ENCODE measurements at regions not wholly inside any gene's neighbourhood (a gene's known extent, or its start where the extent isn't known, plus 50 kb on each side); places are given as distances from the start of the nearest gene placed in this dataset.

DNA sequence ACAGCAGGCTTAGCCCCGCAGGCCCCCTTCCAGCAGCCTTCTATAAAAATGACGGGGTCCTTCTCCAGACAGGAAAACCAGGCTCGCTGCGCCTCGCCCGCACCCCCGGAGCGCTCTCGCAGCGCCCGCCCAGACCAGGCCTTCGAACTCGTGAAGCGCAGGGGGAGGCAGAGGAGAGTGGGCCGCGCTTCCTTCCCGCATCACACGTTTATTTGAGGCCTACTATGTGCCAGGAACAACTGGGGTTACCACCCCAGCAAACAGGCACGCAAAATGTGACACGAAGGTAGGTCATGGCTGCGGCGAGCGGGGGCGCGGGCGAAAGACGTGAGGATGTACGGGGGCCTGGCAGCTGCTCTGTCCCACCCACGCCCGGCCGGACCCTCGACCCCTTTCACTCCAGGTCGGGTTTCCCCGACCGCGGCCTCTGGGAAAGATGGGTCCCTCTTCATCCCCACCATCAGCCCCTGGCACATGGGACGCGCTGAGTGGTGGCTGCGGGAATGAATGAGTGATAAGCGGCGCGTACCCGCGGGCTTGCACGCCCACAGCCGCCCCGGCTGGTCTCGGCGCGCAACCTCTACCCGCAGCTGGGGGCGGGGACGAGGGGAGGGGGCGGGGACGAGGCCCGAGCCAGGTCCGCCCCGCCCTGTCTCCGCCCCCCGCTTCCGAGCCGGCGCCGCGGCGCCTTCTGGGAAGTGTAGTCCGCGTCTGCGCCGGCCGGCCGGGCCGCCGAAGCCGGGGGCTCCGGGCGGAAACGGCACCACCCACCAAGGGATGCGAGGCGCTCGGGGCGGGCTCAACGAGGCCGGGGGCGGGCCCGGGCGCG lies 59.1 kb downstream of the ZNF467 start:
- H3K4me3 ChIP-seq (ENCODE audit: low read depth in 1 of 3, low read length in 3 of 3): peak overlapping the region; percentile 56 to 90 (median 60)
- 9% methylated on average over 88 of the region's 88 CpGs for WGBS
- peaks cover 0 to 11% (median 5%) of the 10 kb centered on the region in 4 donors for H3K4me1 ChIP-seq (ENCODE audit: control insufficient read depth in 4 of 4, insufficient read depth in 4 of 4, low read length in 3 of 4)
- no peaks in the 10 kb centered on the region for H3K36me3 ChIP-seq (ENCODE audit: control insufficient read depth in 4 of 4, insufficient read depth in 3 of 4, low read depth in 1 of 4, low read length in 3 of 4)
- peaks cover 0 to 11% (median 6%) of the 10 kb centered on the region in 4 donors for H3K9me3 ChIP-seq (ENCODE audit: control insufficient read depth in 4 of 4, low read length in 3 of 4)
- DNase-seq (ENCODE audit: low spot score): peak; percentile 91
- no peak overlapping the region for H3K27ac ChIP-seq (ENCODE audit: low read depth in 1 of 2, low read length in 2 of 2)
- no peak for TF ChIP-seq MAX (IDR thresholded peaks at IDR 0.05)
- H3K9ac ChIP-seq (ENCODE audit: low read depth in 1 of 2, low read length in 2 of 2): no peak overlapping the region
- H3K27me3 ChIP-seq (ENCODE audit: control insufficient read depth in 4 of 4, insufficient read depth in 4 of 4, low read length in 3 of 4): no peaks in the 10 kb centered on the region

DNA sequence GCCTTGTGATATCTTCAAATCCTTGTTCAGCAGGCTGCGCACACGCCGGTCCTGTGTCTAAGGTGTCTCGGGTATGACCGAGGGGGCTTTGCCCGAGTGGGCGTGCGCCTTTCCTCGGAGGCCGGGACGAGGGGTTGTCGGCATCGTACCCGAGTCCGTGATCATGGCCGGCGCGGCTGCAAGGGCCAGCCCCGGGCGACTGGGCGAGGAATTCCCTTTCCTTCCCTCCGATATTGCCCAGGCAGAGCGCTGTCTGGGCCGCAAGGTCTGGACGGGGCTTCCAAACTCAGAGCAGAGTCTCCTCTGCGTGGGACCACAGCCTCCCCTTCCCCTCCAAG lies 59.7 kb downstream of the ZNF467 start:
- Histone ChIP-seq H3K9ac (ENCODE audit: low read depth in 1 of 2, low read length in 2 of 2) (no peak overlapping the region), H3K9me3 (ENCODE audit: control insufficient read depth in 4 of 4, low read length in 3 of 4) (peaks cover 0 to 11% (median 6%) of the 10 kb centered on the region in 4 donors), H3K27ac (ENCODE audit: low read depth in 1 of 2, low read length in 2 of 2) (no peak overlapping the region), H3K4me1 (ENCODE audit: control insufficient read depth in 4 of 4, insufficient read depth in 4 of 4, low read length in 3 of 4) (peaks cover 0 to 11% (median 5%) of the 10 kb centered on the region in 4 donors), H3K4me3 (ENCODE audit: low read depth in 1 of 3, low read length in 3 of 3) (peak overlapping the region in 1 of 3 donors; percentile 90), H3K36me3 (ENCODE audit: control insufficient read depth in 4 of 4, insufficient read depth in 3 of 4, low read depth in 1 of 4, low read length in 3 of 4) (no peaks in the 10 kb centered on the region), H3K27me3 (ENCODE audit: control insufficient read depth in 4 of 4, insufficient read depth in 4 of 4, low read length in 3 of 4) (no peaks in the 10 kb centered on the region)
- WGBS: 81% methylated on average over 26 of the region's 26 CpGs
- no peak for DNase-seq (ENCODE audit: low spot score)
- no peak for TF ChIP-seq SP1 (IDR thresholded peaks at IDR 0.05)
- no peak for TF ChIP-seq GABPA (IDR thresholded peaks at IDR 0.05 in 1 of 2, conservative IDR thresholded peaks at IDR 0.05 in 1 of 2)
- no peak for TF ChIP-seq EGR1 (IDR thresholded peaks at IDR 0.05; ENCODE audit: low read depth in 2 of 2)
- TF ChIP-seq, protein P1, sequence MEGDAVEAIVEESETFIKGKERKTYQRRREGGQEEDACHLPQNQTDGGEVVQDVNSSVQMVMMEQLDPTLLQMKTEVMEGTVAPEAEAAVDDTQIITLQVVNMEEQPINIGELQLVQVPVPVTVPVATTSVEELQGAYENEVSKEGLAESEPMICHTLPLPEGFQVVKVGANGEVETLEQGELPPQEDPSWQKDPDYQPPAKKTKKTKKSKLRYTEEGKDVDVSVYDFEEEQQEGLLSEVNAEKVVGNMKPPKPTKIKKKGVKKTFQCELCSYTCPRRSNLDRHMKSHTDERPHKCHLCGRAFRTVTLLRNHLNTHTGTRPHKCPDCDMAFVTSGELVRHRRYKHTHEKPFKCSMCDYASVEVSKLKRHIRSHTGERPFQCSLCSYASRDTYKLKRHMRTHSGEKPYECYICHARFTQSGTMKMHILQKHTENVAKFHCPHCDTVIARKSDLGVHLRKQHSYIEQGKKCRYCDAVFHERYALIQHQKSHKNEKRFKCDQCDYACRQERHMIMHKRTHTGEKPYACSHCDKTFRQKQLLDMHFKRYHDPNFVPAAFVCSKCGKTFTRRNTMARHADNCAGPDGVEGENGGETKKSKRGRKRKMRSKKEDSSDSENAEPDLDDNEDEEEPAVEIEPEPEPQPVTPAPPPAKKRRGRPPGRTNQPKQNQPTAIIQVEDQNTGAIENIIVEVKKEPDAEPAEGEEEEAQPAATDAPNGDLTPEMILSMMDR (IDR thresholded peaks at IDR 0.05; ENCODE audit: low read depth, low read length, missing input control): no peak
- TF ChIP-seq MAX (IDR thresholded peaks at IDR 0.05): no peak
- no peak for TF ChIP-seq REST (IDR thresholded peaks at IDR 0.05)
- no peak for TF ChIP-seq YY1 (IDR thresholded peaks at IDR 0.05)
- no peak for TF ChIP-seq TAF1 (conservative IDR thresholded peaks at IDR 0.05)
- no peak for TF ChIP-seq FOXA2 (IDR thresholded peaks at IDR 0.05)
- no peak for TF ChIP-seq JUND (IDR thresholded peaks at IDR 0.05)
- TF ChIP-seq, protein P2, sequence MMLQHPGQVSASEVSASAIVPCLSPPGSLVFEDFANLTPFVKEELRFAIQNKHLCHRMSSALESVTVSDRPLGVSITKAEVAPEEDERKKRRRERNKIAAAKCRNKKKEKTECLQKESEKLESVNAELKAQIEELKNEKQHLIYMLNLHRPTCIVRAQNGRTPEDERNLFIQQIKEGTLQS (IDR thresholded peaks at IDR 0.05): no peak
- TF ChIP-seq, protein P3, sequence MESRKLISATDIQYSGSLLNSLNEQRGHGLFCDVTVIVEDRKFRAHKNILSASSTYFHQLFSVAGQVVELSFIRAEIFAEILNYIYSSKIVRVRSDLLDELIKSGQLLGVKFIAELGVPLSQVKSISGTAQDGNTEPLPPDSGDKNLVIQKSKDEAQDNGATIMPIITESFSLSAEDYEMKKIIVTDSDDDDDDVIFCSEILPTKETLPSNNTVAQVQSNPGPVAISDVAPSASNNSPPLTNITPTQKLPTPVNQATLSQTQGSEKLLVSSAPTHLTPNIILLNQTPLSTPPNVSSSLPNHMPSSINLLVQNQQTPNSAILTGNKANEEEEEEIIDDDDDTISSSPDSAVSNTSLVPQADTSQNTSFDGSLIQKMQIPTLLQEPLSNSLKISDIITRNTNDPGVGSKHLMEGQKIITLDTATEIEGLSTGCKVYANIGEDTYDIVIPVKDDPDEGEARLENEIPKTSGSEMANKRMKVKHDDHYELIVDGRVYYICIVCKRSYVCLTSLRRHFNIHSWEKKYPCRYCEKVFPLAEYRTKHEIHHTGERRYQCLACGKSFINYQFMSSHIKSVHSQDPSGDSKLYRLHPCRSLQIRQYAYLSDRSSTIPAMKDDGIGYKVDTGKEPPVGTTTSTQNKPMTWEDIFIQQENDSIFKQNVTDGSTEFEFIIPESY (IDR thresholded peaks at IDR 0.05): no peak
- TF ChIP-seq FOXA1 (IDR thresholded peaks at IDR 0.05): no peak
- TF ChIP-seq RXRA (IDR thresholded peaks at IDR 0.05): no peak
